Caki2 (cell line): ENCODE measurements at regions not wholly inside any gene's neighbourhood (a gene's known extent, or its start where the extent isn't known, plus 50 kb on each side); places are given as distances from the start of the nearest gene placed in this dataset.
A peak's percentile ranks its signal among the peaks of the same experiment; 100 is the strongest.
"Not testable (repeated sequence)": the region's sequence is repeated elsewhere in the genome, so short reads cannot be mapped to it uniquely, and the experiment has no call there.

Experiments used
- DNase-seq: peaks from one replicate; pipeline ENCODE4 v3.0.0-alpha.2; 2015; ENCODE audit warnings: low read depth
- in situ Hi-C: cut with HindIII; loops from 2 replicates; pipeline ENCODE4 v1.10.0; 2016; ENCODE audit warnings: low sequenced_read_pairs, low pct_unique_long_range_greater_than_20kb, mixed read lengths

DNA sequence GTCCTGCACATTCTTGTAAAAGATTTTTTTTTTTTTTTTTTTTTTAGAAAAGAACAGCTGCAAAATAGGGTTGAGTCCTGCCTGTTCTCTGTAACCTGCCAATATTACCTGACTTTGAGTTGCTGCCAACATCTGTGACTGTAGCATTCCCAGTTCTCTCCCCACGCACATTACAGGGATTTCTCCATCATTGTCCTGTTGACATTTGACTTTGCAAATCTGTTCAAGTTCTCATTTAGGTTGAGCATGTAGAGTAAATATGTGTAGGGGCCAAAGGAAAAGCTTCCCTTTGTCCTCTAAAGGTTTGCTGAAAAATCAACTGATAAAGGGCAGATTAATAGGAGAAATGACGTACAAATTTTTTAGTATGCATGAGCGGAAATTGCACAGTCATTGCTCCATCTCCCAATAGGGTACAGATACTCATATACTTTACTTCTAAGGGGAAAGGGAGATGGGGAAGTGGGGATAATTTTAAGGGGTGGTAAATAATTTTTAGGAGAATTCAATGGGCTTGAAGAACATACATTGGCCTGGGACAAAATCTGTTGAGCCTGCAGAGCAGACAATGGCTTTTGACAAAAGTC lies 385.5 kb downstream of the PIK3C3 start:
- in situ Hi-C loops = no loop called here
- no peak for DNase-seq

DNA sequence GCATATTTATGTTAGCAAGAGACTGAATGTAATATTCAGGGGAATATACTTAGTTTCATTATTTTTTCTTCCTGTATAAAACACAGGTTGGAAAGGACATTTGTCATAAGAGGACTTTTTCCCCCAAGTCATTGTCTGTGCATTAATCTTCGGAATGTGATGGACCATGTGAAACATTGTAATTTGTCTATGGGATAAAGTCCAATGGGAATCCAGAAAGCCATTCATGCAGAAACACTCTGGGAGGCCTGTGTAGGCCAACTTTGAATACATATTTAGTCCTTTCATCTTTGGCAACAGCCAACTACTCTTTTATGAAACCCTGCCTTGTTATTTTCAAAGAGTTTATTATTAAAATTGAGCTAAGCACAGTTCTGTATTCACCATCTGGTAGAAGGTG lies 386.4 kb downstream of the PIK3C3 start:
- peak; percentile 30 for DNase-seq
- in situ Hi-C loops = no loop called here

DNA sequence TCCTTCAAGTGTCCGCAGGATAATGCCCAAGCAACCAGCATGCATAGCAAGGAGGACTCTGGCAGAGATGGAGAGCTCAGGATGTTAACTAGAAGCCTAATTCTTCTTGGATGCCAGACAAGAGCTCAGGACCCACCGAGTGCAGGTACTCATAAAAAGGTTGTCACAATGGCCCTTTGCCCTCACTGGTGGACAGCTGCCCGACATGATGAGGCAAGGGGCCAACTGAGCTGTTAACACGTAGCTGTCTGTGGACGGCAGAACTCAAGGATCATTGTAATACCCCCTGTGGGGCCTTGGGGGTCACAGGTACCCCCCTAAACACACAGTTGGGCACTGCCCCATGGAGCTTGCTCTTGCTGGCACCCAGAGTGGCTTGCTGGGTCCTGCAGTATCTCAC lies 393.7 kb downstream of the PIK3C3 start:
- in situ Hi-C loops = no loop called here

DNA sequence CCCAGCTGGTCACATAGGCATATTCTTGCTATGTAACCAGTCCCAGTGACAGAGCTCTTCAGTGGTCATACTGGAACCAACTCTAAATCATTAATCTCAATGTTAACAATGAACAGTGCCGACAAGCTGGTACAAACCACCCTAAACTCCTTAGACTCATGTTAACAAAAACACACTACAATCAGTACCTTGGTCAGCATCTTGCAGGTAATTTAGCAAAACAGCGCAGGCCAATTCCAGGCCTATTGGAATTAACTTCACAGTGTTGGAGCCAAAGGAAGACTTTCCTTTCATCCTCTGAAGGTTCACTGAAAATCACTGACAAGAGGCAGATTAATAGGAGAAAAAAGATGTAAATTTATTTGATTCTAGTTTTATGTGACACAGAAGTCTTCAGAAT lies 396.4 kb downstream of the PIK3C3 start:
- DNase-seq = no peak
- in situ Hi-C loops = no loop called here

More for the DNA sequence above, 393.7 kb downstream of the PIK3C3 start:
- no peak for DNase-seq

DNA sequence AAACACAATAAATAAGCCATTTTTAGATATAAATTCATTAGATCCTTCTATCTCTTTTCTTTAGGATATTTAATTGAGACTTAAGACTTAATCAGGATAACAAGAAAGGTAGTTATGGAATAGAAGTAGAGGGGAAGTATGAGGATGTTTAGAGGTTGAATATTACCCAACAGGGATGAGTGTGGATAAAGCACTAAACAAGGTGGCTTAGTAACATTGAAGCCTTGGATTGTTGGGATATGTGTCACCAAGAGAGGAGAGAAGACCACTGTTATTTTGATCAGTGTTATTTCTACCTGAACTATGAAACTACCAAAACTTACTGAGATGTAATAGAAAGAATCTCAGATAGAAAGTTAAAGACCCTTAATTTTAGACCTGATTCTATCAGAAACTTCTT lies 405.7 kb downstream of the PIK3C3 start:
- in situ Hi-C loops = no loop called here
- DNase-seq = no peak

DNA sequence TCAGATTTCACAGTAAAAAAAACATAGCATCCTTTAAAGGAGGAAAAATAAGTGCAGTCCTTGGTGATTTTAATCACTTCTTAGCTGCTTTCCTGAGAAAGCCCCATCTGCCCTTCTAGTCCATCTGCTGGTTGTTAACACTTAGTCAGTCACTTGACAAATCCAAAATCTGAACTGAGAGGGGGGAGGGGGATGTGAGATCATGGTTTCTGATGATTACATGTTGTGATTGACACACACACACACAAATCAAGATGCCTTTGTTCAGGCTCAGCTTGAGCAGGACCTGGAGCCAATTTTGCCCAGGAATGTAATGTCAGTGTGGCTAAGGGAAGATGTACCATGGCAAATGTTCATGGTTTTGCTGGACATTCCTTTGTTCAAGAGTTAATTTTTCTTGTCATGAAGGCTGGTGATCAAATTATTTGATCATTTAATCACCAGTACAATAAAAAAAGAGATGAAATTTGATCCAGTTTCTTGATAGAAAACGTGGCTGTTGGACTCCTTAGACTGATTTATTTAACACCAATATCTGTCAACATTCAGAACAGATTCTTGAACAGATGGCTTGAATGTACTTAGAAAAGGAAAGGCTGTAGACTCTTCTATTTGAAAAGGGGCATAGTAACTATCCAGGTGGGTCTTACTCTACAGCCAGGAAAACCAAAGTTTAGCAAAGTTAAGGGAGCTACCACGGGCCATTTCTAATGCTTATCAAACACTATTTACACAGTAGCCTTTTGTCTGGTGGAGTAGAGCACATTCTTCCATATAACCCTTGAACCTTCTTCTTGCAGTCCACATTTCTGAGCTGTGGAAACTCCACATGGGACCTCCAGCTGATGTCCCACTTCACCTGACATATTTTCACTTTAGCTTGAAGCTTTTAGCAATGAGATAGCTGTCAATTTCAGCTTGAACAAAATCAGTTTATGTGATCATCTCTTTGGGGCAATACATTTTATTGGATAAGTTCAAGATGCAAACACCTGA lies 408.7 kb downstream of the PIK3C3 start:
- in situ Hi-C loops = no loop called here
- DNase-seq = no peak

DNA sequence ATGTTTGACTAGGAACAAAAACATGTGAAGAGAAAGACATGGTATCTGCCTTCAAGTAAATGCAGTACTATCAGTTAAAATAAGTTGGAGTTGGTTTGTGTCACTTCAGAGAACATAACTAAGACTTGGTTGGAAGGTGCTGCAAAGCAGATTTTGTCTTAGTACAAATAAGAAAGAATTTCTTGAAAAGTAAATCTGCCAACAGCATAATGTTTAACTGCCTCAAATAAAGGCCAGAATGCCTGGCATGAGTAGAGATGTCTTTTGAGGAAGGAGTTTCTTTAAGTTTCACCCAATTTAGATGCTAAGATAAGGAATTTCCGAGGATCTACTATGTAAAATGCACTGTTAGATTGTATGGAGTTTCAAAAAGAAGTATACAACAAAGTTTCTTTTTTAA lies 409.7 kb downstream of the PIK3C3 start:
- DNase-seq = no peak
- in situ Hi-C loops = no loop called here

DNA sequence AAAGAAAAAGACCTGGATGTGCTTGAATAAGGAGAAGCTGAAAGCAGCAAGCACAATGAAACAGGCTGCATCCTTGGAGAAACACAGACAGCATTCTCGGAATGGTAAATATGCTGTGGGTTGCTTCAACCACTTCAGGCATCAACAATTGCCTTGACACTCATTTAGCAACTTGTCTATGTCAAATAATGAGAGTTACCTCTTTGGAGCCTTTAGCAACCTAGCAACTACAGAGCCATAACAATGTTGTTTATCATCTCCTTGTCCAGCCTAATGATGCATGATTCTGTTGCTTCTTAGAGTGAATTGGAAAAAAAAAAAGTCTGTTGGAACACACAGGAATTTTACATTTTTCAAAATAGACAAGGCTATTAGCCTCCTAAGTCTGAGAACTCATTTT lies 410.6 kb downstream of the PIK3C3 start:
- in situ Hi-C loops = no loop called here
- DNase-seq = no peak

DNA sequence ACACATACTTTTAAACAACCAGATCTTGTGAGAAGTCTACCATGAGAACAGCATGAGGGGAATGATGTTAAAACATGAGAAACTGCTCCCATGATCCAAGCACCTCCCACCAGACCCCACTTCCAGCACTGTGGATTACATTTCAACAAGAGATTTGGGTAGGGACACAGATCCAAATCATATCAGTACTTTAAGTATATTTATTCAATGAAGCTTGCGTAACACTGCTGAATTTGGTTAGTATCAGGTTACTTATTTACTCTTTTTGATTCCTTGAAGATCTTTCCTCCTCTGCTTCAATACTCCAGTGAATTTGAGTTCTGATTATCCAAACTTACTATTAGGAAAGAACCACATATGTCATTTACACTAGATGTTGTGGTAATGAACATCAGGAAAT lies 418.6 kb downstream of the PIK3C3 start:
- no peak for DNase-seq
- in situ Hi-C loops = no loop called here

DNA sequence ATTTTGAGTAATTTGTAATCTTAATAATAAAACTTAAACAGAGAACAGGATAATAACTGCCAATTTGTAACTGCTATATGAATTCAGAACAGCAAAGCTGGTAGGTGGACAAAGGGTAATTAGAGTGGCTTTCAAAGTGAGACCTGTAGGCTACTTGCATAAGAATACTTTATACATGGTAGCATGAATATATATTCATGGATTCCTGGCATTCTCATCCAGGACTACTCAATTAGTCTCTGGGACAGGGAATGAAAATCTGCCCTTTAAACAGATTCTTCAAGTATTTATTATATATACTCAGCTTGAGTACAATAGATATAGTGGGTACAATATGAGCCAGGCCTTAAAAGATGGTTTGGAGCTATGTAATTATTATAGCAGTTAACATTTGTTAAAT lies 419.9 kb downstream of the PIK3C3 start:
- in situ Hi-C loops = no loop called here
- DNase-seq = no peak

DNA sequence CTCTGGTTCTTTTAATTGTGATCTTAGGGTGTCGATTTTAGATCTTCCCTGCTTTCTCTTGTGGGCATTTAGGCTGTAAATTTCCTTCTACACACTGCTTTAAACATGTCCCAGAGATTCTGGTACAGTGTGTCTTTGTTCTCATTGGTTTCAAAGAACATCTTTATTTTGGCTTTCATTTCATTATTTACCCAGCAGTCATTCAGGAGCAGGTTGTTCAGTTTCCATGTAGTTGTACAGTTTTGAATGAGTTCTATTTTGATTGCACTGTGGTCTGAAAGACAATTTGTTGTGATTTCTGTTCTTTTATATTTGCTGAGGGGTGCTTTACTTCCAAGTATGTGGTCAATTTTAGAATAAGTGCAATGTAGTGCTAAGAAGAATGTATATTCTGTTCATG lies 423.8 kb downstream of the PIK3C3 start:
- DNase-seq, in situ Hi-C loops: not testable (repeated sequence)

DNA sequence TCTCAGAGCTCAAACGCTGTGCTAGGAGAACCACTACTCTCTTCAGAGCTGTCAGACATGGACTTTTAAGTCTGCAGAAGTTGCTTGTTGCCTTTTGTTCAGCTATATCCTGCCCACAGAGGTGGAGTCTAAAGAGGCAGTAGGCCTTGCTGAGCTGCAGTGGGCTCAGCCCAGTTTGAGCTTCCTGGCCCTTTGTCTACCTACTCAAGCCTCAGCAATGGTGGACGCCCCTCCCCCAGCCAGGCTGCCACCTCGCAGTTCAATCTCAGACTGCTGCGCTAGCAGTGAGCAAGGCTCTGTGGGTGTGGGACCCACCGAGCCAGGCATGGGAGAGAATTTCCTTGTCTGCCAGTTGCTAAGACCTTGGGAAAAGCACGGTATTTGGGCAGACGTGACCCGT lies 426.2 kb downstream of the PIK3C3 start:
- in situ Hi-C loops, DNase-seq: not testable (repeated sequence)

DNA sequence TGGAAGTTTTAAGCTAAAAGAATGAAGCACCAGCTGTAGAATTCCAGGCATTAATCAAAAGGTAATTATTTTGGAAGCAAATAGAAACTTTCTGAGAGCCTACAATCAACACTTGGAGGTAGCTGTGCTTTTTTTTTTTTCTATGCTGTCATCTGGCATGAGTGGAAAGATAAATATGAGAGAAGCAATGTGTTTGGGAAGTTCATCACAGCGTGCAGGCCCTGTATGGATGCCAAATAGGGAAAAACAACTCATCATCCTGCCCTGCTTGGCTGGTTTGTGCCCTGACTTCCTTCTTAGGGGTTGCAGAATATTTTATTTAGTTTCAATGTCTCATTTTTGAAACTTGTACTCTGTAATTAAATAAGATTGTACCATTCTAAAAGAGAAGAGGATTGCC lies 437.4 kb downstream of the PIK3C3 start:
- in situ Hi-C loops = no loop called here
- peak; percentile 38 for DNase-seq

DNA sequence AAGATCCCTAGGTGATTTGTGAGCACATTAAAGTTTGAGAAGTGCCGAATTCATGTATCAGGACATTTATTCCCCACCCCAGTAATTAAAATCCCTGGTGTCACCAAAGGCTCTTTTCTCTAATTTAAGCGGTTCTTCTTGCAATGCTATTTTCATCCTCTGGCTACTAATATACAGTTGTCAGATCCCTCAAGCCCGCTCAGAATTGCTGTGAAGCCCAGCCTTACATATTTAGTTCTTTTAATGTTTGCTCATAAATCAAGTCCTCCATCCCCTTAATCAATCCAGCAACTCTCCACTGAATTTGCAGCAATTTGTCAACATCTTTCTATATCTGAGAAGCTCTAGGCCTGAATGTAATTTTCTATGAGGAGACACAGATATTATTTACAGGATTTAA lies 437.9 kb downstream of the PIK3C3 start:
- DNase-seq = no peak
- in situ Hi-C loops = no loop called here

DNA sequence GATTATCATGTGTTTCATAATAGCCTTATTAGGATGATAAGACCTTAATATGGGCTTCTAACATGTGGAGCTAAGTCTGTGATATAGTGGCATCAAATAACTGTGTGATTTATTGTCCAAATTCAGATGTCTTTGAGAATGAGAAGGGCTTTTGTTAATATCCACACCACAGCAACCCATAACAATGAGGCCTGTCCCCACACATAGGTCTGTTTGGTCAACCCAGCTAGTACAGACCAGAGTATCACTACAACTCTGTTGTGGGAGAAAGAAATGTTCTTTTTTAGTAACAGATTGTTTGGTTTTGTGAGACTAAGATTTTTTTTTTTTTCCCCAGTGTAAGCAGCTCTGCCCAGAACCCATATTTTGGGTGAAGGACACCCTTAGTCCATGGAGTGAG lies 439.2 kb downstream of the PIK3C3 start:
- in situ Hi-C loops = no loop called here
- no peak for DNase-seq

DNA sequence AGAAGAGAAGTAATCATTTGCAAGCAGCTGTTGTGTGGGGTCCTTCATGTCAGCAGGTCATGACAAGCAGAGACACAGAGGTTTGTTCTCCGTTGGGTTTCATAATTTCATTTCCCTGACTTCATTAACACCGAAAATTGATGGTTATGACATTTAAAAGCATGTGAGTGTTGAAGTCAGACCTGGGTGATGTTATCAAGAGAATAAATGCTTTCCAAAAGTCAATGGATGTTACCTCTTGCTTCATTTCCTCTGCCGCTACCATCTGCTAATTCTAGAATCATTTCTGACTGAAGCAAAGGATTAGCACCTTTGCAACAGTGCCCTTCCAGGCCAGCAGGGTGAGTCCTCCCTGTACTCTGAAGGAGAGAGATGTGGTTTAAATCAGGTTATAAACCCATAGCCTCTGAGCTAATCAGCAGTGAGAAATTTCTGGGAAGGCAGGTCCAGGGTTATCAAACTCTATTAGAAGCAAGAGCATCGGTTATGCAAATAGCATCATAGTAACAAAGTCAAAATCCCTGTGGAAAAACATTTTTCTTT lies 446.2 kb downstream of the PIK3C3 start:
- in situ Hi-C loops = no loop called here
- no peak for DNase-seq

DNA sequence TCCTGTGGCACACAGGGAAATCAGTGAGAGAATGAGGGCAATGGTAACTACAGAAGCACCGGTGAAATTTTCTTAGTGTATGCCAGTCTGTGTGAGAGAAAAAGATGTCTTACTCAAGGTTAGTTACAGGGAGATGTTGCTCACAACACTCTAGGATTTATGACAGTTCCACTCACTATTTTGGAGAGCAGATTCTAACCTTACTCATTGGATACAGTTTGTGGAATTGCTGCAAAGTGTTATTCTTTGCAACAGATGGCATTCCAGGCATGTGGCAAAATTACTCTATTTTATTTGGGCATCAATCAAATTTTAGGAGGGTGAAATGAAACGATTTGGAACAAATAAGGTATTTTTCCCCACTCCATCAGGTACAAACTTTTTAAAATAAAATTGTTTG lies 449.1 kb downstream of the PIK3C3 start:
- in situ Hi-C loops = no loop called here
- no peak for DNase-seq

DNA sequence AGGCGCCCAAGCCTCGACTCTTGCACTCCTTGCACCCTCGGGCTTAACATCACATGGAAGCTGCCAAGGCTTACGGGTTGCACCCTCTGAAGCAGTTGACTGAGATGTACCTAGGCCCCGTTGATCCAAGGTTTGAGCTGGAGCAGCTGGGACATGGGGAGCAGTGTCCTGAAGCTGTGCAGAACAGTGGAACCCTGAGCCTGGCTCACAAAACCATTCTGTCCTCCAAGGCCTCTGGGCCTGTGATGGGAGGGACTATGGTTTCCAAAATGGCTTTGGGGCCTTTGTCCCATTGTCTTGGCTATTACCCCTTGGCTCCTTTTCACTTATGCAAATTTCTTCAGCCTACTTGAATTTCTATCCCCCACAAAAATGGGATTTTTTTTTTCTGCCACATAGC lies 454.0 kb downstream of the PIK3C3 start:
- in situ Hi-C loops = no loop called here
- DNase-seq = no peak

DNA sequence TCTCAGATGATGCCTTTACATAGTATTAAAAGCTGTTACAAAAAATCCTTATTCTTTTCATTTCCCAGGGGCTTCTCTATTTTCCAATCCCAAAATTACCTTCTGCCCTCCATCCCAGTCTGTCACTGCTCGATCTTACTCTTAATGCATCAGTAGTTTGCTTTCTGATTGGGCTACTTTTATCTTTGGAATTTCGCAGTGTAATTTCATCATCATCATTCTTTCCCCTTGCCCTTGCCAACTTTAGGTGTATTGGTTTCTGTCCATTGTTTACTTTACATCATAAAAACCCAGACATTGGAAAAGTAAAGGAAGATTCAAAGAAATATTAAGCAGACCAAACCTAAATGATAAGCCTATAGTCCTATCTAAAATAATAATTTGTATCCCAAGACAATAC lies 457.2 kb downstream of the PIK3C3 start:
- DNase-seq = peak; percentile 23
- in situ Hi-C loops = no loop called here
